HepG2 (cell line): ENCODE measurements at regions not wholly inside any gene's neighbourhood (a gene's known extent, or its start where the extent isn't known, plus 50 kb on each side); places are given as distances from the start of the nearest gene placed in this dataset.

Experiments
- ADNP ChIP-seq: sonication (generic); formaldehyde crosslinking; IDR thresholded peaks from 2 replicates; pipeline ENCODE4 v1.4.0; 2020; ENCODE audit warnings: missing genetic modification reagents
- AGO2 ChIP-seq: fragments of 200-400 bp; formaldehyde crosslinking; optimal IDR thresholded peaks from 2 replicates; pipeline ENCODE3; 2017; ENCODE audit warnings: mild to moderate bottlenecking, low read depth, low read length, moderate library complexity
- ARNT ChIP-seq: fragments of 450-650 bp; IDR thresholded peaks from 2 replicates; pipeline ENCODE4 v1.6.1; 2017
- EP300 ChIP-seq, 3 experiments: sonication (generic) in 1 of 3; formaldehyde crosslinking in 1 of 3; IDR thresholded peaks; 2 replicates each; pipeline versions ENCODE4 v1.5.1 to v1.6.1; 2011 to 2020; ENCODE audit warnings: low read depth in 2 of 3, low read length in 2 of 3, borderline replicate concordance in 1 of 3, improper control_type of control experiment in 1 of 3, mild to moderate bottlenecking in 1 of 3, missing genetic modification reagents in 1 of 3, moderate library complexity in 1 of 3
- FOSL2 ChIP-seq: sonication (generic); formaldehyde crosslinking; IDR thresholded peaks from 2 replicates; pipeline ENCODE4 v1.4.0; 2020; ENCODE audit warnings: missing genetic modification reagents
- KAT8 ChIP-seq: IDR thresholded peaks from 2 replicates; pipeline ENCODE4 v1.6.1; 2016; ENCODE audit warnings: missing genetic modification reagents, missing compliant biosample characterization
- MATR3 ChIP-seq: sonication (generic); formaldehyde crosslinking; IDR thresholded peaks from 2 replicates; pipeline ENCODE4 v1.4.0; 2020; ENCODE audit warnings: missing genetic modification reagents
- MTF2 ChIP-seq: sonication (generic); formaldehyde crosslinking; IDR thresholded peaks from 2 replicates; pipeline ENCODE4 v1.5.0; 2020; ENCODE audit warnings: missing genetic modification reagents, borderline replicate concordance
- SOX6 ChIP-seq, 2 experiments: fragments of 450-650 bp in 1 of 2; sonication (generic) in 1 of 2; formaldehyde crosslinking in 1 of 2; IDR thresholded peaks; 2 replicates each; pipeline versions ENCODE4 v1.4.0 to v1.6.1; 2017 to 2020; ENCODE audit warnings: antibody characterized with exemption in 1 of 2, mild to moderate bottlenecking in 1 of 2, missing genetic modification reagents in 1 of 2
- SPEN ChIP-seq: sonication (generic); formaldehyde crosslinking; IDR thresholded peaks from 2 replicates; pipeline ENCODE4 v1.5.1; 2020; ENCODE audit warnings: low read depth, mild to moderate bottlenecking, missing genetic modification reagents
- SRSF9 ChIP-seq: fragments of 200-400 bp; formaldehyde crosslinking; IDR thresholded peaks from 2 replicates; pipeline ENCODE4 v1.6.1; 2018; ENCODE audit warnings: borderline replicate concordance, mild to moderate bottlenecking, low read depth, low read length; ENCODE audit not compliant: insufficient read depth, poor library complexity, severe bottlenecking
- SYNCRIP ChIP-seq: fragments of 200-400 bp; formaldehyde crosslinking; IDR thresholded peaks from 2 replicates; pipeline ENCODE4 v1.6.1; 2018; ENCODE audit warnings: mild to moderate bottlenecking, low read depth, low read length; ENCODE audit not compliant: insufficient read depth
- ZBTB38 ChIP-seq: sonication (generic); formaldehyde crosslinking; IDR thresholded peaks from 2 replicates; pipeline ENCODE4 v1.5.1; 2020; ENCODE audit warnings: mild to moderate bottlenecking, missing genetic modification reagents
- ZBTB46 ChIP-seq: sonication (generic); formaldehyde crosslinking; IDR thresholded peaks from 2 replicates; pipeline ENCODE4 v1.4.0; 2020; ENCODE audit warnings: mild to moderate bottlenecking, missing genetic modification reagents, borderline replicate concordance
- ZBTB7A ChIP-seq: sonication (generic); formaldehyde crosslinking; IDR thresholded peaks from 2 replicates; pipeline ENCODE4 v1.8.0; 2022; ENCODE audit warnings: mild to moderate bottlenecking, missing genetic modification reagents
- ZIK1 ChIP-seq: sonication (generic); formaldehyde crosslinking; IDR thresholded peaks from 2 replicates; pipeline ENCODE4 v1.5.0; 2020; ENCODE audit warnings: mild to moderate bottlenecking, low read depth, missing genetic modification reagents, borderline replicate concordance
- ZNF101 ChIP-seq: sonication (generic); formaldehyde crosslinking; IDR thresholded peaks from 2 replicates; pipeline ENCODE4 v1.4.0; 2020; ENCODE audit warnings: mild to moderate bottlenecking, low read depth, missing genetic modification reagents, borderline replicate concordance
- ZNF17 ChIP-seq: sonication (generic); formaldehyde crosslinking; IDR thresholded peaks from 2 replicates; pipeline ENCODE4 v1.5.0; 2020; ENCODE audit warnings: mild to moderate bottlenecking, missing genetic modification reagents
- ZNF251 ChIP-seq: sonication (generic); formaldehyde crosslinking; IDR thresholded peaks from 2 replicates; pipeline ENCODE4 v1.9.0; 2021; ENCODE audit warnings: mild to moderate bottlenecking, missing genetic modification reagents
- ZNF550 ChIP-seq: sonication (generic); formaldehyde crosslinking; IDR thresholded peaks from 2 replicates; pipeline ENCODE4 v1.4.0; 2020; ENCODE audit warnings: mild to moderate bottlenecking, missing genetic modification reagents, borderline replicate concordance
- ZNF597 ChIP-seq: sonication (generic); formaldehyde crosslinking; IDR thresholded peaks from 2 replicates; pipeline ENCODE4 v1.5.0; 2020; ENCODE audit warnings: missing genetic modification reagents
- ZNF841 ChIP-seq: sonication (generic); formaldehyde crosslinking; IDR thresholded peaks from 2 replicates; pipeline ENCODE4 v1.8.1; 2023; ENCODE audit warnings: missing genetic modification reagents, borderline replicate concordance
- TF ChIP-seq, protein P1 (sequence below): sonication (generic); formaldehyde crosslinking; IDR thresholded peaks from 2 replicates; pipeline ENCODE4 v1.4.0; 2020; ENCODE audit warnings: missing genetic modification reagents, mild to moderate bottlenecking, borderline replicate concordance
- TF ChIP-seq, protein P2 (sequence below), 2 experiments: sonication (generic) in 1 of 2; formaldehyde crosslinking in 1 of 2; IDR thresholded peaks; 2 replicates each; pipeline versions ENCODE4 v1.4.0 to v1.6.1; 2018 to 2020; ENCODE audit warnings: missing genetic modification reagents in 2 of 2, borderline replicate concordance in 1 of 2, low read depth in 1 of 2, mild to moderate bottlenecking in 1 of 2, missing biosample characterization in 1 of 2

- no peak for TF ChIP-seq ZBTB7A (CRISPR knock-in tag)
- TF ChIP-seq, protein P1, sequence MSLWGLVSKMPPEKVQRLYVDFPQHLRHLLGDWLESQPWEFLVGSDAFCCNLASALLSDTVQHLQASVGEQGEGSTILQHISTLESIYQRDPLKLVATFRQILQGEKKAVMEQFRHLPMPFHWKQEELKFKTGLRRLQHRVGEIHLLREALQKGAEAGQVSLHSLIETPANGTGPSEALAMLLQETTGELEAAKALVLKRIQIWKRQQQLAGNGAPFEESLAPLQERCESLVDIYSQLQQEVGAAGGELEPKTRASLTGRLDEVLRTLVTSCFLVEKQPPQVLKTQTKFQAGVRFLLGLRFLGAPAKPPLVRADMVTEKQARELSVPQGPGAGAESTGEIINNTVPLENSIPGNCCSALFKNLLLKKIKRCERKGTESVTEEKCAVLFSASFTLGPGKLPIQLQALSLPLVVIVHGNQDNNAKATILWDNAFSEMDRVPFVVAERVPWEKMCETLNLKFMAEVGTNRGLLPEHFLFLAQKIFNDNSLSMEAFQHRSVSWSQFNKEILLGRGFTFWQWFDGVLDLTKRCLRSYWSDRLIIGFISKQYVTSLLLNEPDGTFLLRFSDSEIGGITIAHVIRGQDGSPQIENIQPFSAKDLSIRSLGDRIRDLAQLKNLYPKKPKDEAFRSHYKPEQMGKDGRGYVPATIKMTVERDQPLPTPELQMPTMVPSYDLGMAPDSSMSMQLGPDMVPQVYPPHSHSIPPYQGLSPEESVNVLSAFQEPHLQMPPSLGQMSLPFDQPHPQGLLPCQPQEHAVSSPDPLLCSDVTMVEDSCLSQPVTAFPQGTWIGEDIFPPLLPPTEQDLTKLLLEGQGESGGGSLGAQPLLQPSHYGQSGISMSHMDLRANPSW (CRISPR knock-in tag): no peak
- no peak for TF ChIP-seq KAT8 (CRISPR knock-in tag)
- TF ChIP-seq ZNF841 (CRISPR knock-in tag): no peak
- TF ChIP-seq MATR3 (CRISPR knock-in tag): no peak
- no peak for TF ChIP-seq ZIK1 (CRISPR knock-in tag)
- TF ChIP-seq ADNP (CRISPR knock-in tag): no peak
- no peak for TF ChIP-seq SRSF9
- no peak for TF ChIP-seq SOX6 (IDR thresholded peaks at IDR 0.05)
- peak; percentile 83 for TF ChIP-seq SOX6 (CRISPR knock-in tag; IDR thresholded peaks at IDR 0.05)
- no peak for TF ChIP-seq ZNF17 (CRISPR knock-in tag)
- no peak for TF ChIP-seq ARNT
- no peak for TF ChIP-seq ZBTB46
- no peak for TF ChIP-seq ZBTB38 (CRISPR knock-in tag)
- TF ChIP-seq SPEN: no peak
- TF ChIP-seq ZNF251 (CRISPR knock-in tag): no peak
- TF ChIP-seq ZNF101: no peak
- no peak for TF ChIP-seq SYNCRIP
- TF ChIP-seq, protein P2, sequence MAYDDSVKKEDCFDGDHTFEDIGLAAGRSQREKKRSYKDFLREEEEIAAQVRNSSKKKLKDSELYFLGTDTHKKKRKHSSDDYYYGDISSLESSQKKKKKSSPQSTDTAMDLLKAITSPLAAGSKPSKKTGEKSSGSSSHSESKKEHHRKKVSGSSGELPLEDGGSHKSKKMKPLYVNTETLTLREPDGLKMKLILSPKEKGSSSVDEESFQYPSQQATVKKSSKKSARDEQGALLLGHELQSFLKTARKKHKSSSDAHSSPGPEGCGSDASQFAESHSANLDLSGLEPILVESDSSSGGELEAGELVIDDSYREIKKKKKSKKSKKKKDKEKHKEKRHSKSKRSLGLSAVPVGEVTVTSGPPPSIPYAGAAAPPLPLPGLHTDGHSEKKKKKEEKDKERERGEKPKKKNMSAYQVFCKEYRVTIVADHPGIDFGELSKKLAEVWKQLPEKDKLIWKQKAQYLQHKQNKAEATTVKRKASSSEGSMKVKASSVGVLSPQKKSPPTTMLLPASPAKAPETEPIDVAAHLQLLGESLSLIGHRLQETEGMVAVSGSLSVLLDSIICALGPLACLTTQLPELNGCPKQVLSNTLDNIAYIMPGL (CRISPR knock-in tag; IDR thresholded peaks at IDR 0.05; ENCODE audit: borderline replicate concordance in 1 of 2, low read depth in 1 of 2): no peak
- no peak for TF ChIP-seq ZNF550
- TF ChIP-seq ZNF597 (CRISPR knock-in tag): no peak
- no peak for TF ChIP-seq FOSL2 (CRISPR knock-in tag)
- no peak for TF ChIP-seq MTF2
- TF ChIP-seq AGO2: no peak
- TF ChIP-seq EP300 (IDR thresholded peaks at IDR 0.05; ENCODE audit: low read depth in 2 of 2, low read length in 2 of 2): no peak
- no peak for TF ChIP-seq EP300 (CRISPR knock-in tag; IDR thresholded peaks at IDR 0.05; ENCODE audit: borderline replicate concordance)
These were observed 136.9 kb downstream of the MAIP1 start (continued) for GRCh38 chr2:200092235-200092634.
